Trophoblast cell (in vitro differentiated cells and primary cell): ENCODE measurements at regions not wholly inside any gene's neighbourhood (a gene's known extent, or its start where the extent isn't known, plus 50 kb on each side); places are given as distances from the start of the nearest gene placed in this dataset.
"Not testable (repeated sequence)": the region's sequence is repeated elsewhere in the genome, so short reads cannot be mapped to it uniquely, and the experiment has no call there.

Source experiments
- DNase-seq, 2 donors: peaks; one replicate each; pipeline ENCODE4 v3.0.0-alpha.2; 2016
- H2AFZ ChIP-seq: 2 replicates; pipeline ENCODE4 v1.6.1; 2013; ENCODE audit warnings: low read length, moderate library complexity, mild to moderate bottlenecking; ENCODE audit not compliant: insufficient read depth, poor library complexity
- H2AK5ac ChIP-seq: 2 replicates; pipeline ENCODE4 v1.6.1; 2013; ENCODE audit warnings: mild to moderate bottlenecking, low read length
- H2BK120ac ChIP-seq: 2 replicates; pipeline ENCODE4 v1.6.1; 2013; ENCODE audit warnings: low read length, mild to moderate bottlenecking, moderate library complexity; ENCODE audit not compliant: insufficient read depth, poor library complexity
- H2BK12ac ChIP-seq: 2 replicates; pipeline ENCODE4 v1.6.1; 2013; ENCODE audit warnings: mild to moderate bottlenecking, low read length, moderate library complexity
- H2BK5ac ChIP-seq: 2 replicates; pipeline ENCODE4 v1.6.1; 2013; ENCODE audit warnings: low read length, low read depth, moderate library complexity, mild to moderate bottlenecking; ENCODE audit not compliant: poor library complexity
- H3K14ac ChIP-seq: 2 replicates; pipeline ENCODE4 v1.6.1; 2013; ENCODE audit warnings: mild to moderate bottlenecking, low read length
- H3K18ac ChIP-seq: 2 replicates; pipeline ENCODE4 v1.6.1; 2013; ENCODE audit warnings: mild to moderate bottlenecking, low read length
- H3K23ac ChIP-seq: 2 replicates; pipeline ENCODE4 v1.6.1; 2013; ENCODE audit warnings: low read length
- H3K27ac ChIP-seq: 2 replicates; pipeline ENCODE4 v1.5.1; 2013; ENCODE audit warnings: low read depth, mild to moderate bottlenecking, inconsistent platforms, low read length, moderate library complexity
- H3K27me3 ChIP-seq: 2 replicates; pipeline ENCODE4 v1.6.1; 2013; ENCODE audit warnings: inconsistent platforms, mild to moderate bottlenecking, low read length, moderate library complexity; ENCODE audit not compliant: insufficient read depth
- H3K36me3 ChIP-seq, 2 experiments: 1 replicate in 1 of 2; 2 replicates in 1 of 2; pipeline ENCODE4 v1.6.1; 2013; ENCODE audit warnings: low read length in 2 of 2, mild to moderate bottlenecking in 2 of 2, moderate library complexity in 1 of 2; ENCODE audit not compliant: insufficient read depth in 2 of 2, control insufficient read depth in 1 of 2
- H3K4ac ChIP-seq: 2 replicates; pipeline ENCODE4 v1.6.1; 2013; ENCODE audit warnings: low read depth, mild to moderate bottlenecking, low read length, moderate library complexity
- H3K4me1 ChIP-seq, 2 experiments: 1 replicate in 1 of 2; 2 replicates in 1 of 2; pipeline ENCODE4 v1.6.1; 2013; ENCODE audit warnings: low read length in 2 of 2, mild to moderate bottlenecking in 2 of 2, moderate library complexity in 1 of 2; ENCODE audit not compliant: insufficient read depth in 2 of 2, control insufficient read depth in 1 of 2
- H3K4me2 ChIP-seq: 2 replicates; pipeline ENCODE4 v1.6.1; 2013; ENCODE audit warnings: inconsistent platforms, mild to moderate bottlenecking, low read length, moderate library complexity
- H3K4me3 ChIP-seq: 2 replicates; pipeline ENCODE4 v1.5.1; 2013; ENCODE audit warnings: mild to moderate bottlenecking, low read depth, low read length, inconsistent platforms
- H3K79me1 ChIP-seq: one replicate; pipeline ENCODE4 v1.6.1; 2013; ENCODE audit warnings: low read length
- H3K79me2 ChIP-seq: 2 replicates; pipeline ENCODE4 v1.6.1; 2013; ENCODE audit warnings: low read length, mild to moderate bottlenecking; ENCODE audit not compliant: control insufficient read depth, insufficient read depth, poor library complexity
- H3K9ac ChIP-seq: 2 replicates; pipeline ENCODE4 v1.6.1; 2013; ENCODE audit warnings: mild to moderate bottlenecking, low read length
- H3K9me3 ChIP-seq: 2 replicates; pipeline ENCODE4 v1.6.1; 2013; ENCODE audit warnings: low read depth, mild to moderate bottlenecking, control low read depth, inconsistent platforms, low read length; ENCODE audit not compliant: insufficient read depth
- H4K12ac ChIP-seq: 2 replicates; pipeline ENCODE4 v1.6.1; 2013; ENCODE audit warnings: low read depth, mild to moderate bottlenecking, low read length, moderate library complexity
- H4K8ac ChIP-seq: 2 replicates; pipeline ENCODE4 v1.6.1; 2013; ENCODE audit warnings: low read depth, mild to moderate bottlenecking, low read length, moderate library complexity
- H4K91ac ChIP-seq: one replicate; pipeline ENCODE4 v1.6.1; 2013; ENCODE audit warnings: low read depth, mild to moderate bottlenecking, low read length, moderate library complexity
- WGBS: extraction: QIAGEN DNeasy Blood & Tissue Kit; methylation state at CpG from one replicate; pipeline ENCODE4 v1.1.7; 2013; ENCODE audit warnings: missing lambda C conversion rate; ENCODE audit not compliant: insufficient read length, insufficient coverage; ENCODE audit errors: extremely low coverage; 5-methylcytosine and 5-hydroxymethylcytosine counted together

GRCh38 chrX:138875472-138875871, 164.0 kb upstream of the FGF13 start:
- H3K79me1 ChIP-seq, result no peaks in the 10 kb centered on the region
- no peak overlapping the region for H2BK12ac ChIP-seq
- no peaks in the 10 kb centered on the region for H3K4me1 ChIP-seq
- no peaks in the 10 kb centered on the region for H3K79me2 ChIP-seq
- H3K4me3 ChIP-seq, result no peak overlapping the region
- H3K9me3 ChIP-seq, result no peaks in the 10 kb centered on the region
- no peak overlapping the region for H3K23ac ChIP-seq
- no peak overlapping the region for H3K14ac ChIP-seq
- no peak overlapping the region for H3K4ac ChIP-seq
- H3K18ac ChIP-seq, result no peak overlapping the region
- no peaks in the 10 kb centered on the region for H3K27me3 ChIP-seq
- H4K12ac ChIP-seq, result no peak overlapping the region
- H4K91ac ChIP-seq, result no peak overlapping the region
- H3K27ac ChIP-seq, result no peak overlapping the region
- no peak overlapping the region for H3K9ac ChIP-seq
- no peaks in the 10 kb centered on the region for H3K36me3 ChIP-seq
- no peak for DNase-seq
- no peak overlapping the region for H2BK5ac ChIP-seq
- WGBS, result no CpG with 5 or more reads among the region's 4 CpGs
- H3K4me2 ChIP-seq, result no peak overlapping the region
- no peak overlapping the region for H2AK5ac ChIP-seq
- H4K8ac ChIP-seq, result no peak overlapping the region
- H2AFZ ChIP-seq, result no peak overlapping the region
- H2BK120ac ChIP-seq, result no peak overlapping the region

DNA sequence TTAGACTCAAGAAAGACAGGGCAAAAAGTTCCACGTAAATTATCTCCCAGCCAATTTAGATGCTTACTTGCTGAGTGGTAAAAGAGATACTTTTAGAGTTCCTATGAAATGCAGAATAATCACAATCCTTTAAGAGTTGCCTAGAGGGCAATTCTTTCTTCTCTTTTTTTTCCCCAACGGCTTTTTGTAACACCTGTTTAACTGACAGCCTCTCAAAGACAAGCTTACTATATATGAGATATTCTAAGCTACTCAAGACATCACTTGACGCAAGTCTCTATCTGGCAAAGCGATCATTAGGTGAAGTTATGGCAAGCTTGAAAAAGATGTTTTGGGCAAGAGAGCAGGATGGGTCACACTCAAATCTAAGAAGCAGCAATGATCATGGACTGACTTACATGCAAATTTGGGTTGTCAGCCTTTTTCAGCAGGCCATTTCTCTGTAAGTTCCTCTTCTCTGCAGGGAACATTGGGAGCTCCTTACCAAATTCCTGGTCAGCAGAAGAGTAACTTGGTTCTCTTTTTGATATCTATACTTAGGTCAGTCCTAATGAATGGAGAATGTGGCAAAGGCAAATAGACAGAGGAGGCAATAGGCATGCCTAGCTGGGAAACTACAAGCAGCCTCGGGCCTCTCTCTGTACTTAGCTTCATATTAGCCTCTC, 162.9 kb upstream of the FGF13 start:
- Histone ChIP-seq H3K14ac (no peak overlapping the region), H3K27me3 (no peaks in the 10 kb centered on the region), H2AK5ac (no peak overlapping the region), H3K36me3 (no peaks in the 10 kb centered on the region), H3K23ac (no peak overlapping the region), H2AFZ (no peak overlapping the region), H3K4me1 (no peaks in the 10 kb centered on the region), H3K4me3 (no peak overlapping the region), H2BK5ac (no peak overlapping the region), H2BK120ac (no peak overlapping the region), H3K4ac (no peak overlapping the region), H2BK12ac (no peak overlapping the region), H4K8ac (no peak overlapping the region), H3K9ac (no peak overlapping the region), H3K79me1 (no peaks in the 10 kb centered on the region), H3K9me3 (no peaks in the 10 kb centered on the region), H3K79me2 (no peaks in the 10 kb centered on the region), H3K18ac (no peak overlapping the region), H4K12ac (no peak overlapping the region), H4K91ac (no peak overlapping the region), H3K4me2 (no peak overlapping the region), H3K27ac (no peak overlapping the region)
- no CpG with 5 or more reads among the region's 5 CpGs for WGBS
- DNase-seq, result peak; percentile 2 to 58

DNA sequence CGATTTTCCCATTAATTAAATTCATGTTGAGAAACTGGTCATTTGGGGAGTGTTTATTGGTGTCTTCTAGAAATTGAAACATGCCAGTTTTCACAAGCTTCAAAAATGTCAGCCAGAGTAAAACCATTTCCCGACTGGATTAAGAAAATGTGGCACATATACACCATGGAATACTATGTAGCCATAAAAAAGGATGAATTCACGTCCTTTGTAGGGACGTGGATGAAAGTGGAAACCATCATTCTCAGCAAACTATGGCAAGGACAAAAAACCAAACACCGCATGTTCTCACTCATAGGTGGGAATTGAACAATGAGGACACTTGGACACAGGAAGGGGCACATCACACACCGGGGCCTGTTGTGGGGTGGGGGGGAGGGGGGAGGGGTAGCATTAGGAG, 162.1 kb upstream of the FGF13 start:
- WGBS, result no CpG with 5 or more reads among the region's 6 CpGs
- H3K4ac ChIP-seq, H3K23ac ChIP-seq, H3K79me2 ChIP-seq, DNase-seq, H4K91ac ChIP-seq, H2BK12ac ChIP-seq, H3K36me3 ChIP-seq, H2AK5ac ChIP-seq, H3K4me3 ChIP-seq, H2AFZ ChIP-seq, H4K8ac ChIP-seq, H3K27ac ChIP-seq, H3K18ac ChIP-seq, H3K9ac ChIP-seq, H3K9me3 ChIP-seq, H3K27me3 ChIP-seq, H3K79me1 ChIP-seq, H3K14ac ChIP-seq, H2BK120ac ChIP-seq, H3K4me1 ChIP-seq, H3K4me2 ChIP-seq, H2BK5ac ChIP-seq, H4K12ac ChIP-seq: not testable (repeated sequence)

- Histone ChIP-seq H3K4me1 (no peaks in the 10 kb centered on the region), H4K12ac (no peak overlapping the region), H4K91ac (no peak overlapping the region), H3K4me3 (no peak overlapping the region), H3K4ac (no peak overlapping the region), H3K9me3 (no peaks in the 10 kb centered on the region), H2AFZ (no peak overlapping the region), H3K9ac (no peak overlapping the region), H2AK5ac (no peak overlapping the region), H3K79me1 (no peaks in the 10 kb centered on the region), H3K27me3 (no peaks in the 10 kb centered on the region), H3K79me2 (no peaks in the 10 kb centered on the region), H3K14ac (no peak overlapping the region), H3K36me3 (no peaks in the 10 kb centered on the region), H3K18ac (no peak overlapping the region), H3K27ac (no peak overlapping the region), H2BK120ac (no peak overlapping the region), H2BK5ac (no peak overlapping the region), H4K8ac (no peak overlapping the region), H2BK12ac (no peak overlapping the region), H3K23ac (no peak overlapping the region), H3K4me2 (no peak overlapping the region)
- DNase-seq, result no peak
- no CpG with 5 or more reads among the region's 1 CpG for WGBS
These were observed 161.0 kb upstream of the FGF13 start for GRCh38 chrX:138872537-138872936.
